ENCODE measurements at regions not wholly inside any gene's neighbourhood (a gene's known extent, or its start where the extent isn't known, plus 50 kb on each side); places are given as distances from the start of the nearest gene placed in this dataset.

DNA sequence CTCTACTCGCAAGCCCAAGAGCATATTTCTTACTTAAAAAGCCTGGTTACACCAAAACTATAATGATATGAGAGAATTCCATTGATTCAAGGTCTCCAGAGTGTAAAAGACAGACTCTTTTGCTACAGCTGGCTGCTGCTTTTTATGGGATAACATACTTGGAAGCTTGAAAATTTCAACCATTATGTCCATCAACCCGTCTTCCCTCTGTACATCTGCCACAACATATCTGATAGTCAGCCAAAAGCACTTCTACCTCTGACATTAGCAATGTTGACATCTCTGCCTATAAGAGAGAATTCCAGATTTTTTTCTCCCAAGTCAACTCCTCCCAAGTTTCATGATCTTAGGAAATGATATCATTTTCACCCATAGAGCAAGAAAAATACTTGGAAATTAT lies 54.4 kb upstream of the IQCM start:
- Histone ChIP-seq H3K4me3 (ENCODE audit: extremely low read depth, insufficient read depth, low read length, poor library complexity, severe bottlenecking) (no peak overlapping the region), H3K36me3 (ENCODE audit: control insufficient read depth, insufficient read depth, low read length) (no peaks in the 10 kb centered on the region), H3K27ac (ENCODE audit: low read depth, low read length, severe bottlenecking) (no peak overlapping the region), H3K9me3 (ENCODE audit: control insufficient read depth, low read length) (no peaks in the 10 kb centered on the region), H3K4me1 (ENCODE audit: control insufficient read depth, insufficient read depth, low read length, poor library complexity, severe bottlenecking) (no peaks in the 10 kb centered on the region)
- WGBS, 2 experiments (ENCODE audit: insufficient coverage in 2 of 2) = 86 to 89% methylated on average over 1 of the region's 2 CpGs

DNA sequence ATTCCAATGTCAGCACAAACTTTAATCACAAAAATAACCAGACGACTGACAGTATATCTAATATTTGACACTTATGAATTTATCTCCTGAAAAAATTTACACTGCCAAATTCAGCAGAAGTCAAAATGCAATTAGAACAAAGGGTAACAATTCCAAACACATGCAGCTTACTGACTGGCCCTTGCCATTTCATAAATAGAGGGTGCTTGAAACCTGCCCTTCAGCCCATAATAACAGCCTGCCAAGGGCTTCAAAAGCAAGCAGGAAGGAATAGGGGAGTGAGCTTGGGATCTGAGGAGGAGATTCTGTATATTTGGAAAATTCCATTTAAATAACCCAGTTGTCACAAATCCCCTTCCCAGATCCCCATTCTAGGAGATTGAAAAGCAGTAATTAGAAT lies 66.1 kb upstream of the IQCM start:
- H3K4me1 ChIP-seq (ENCODE audit: control insufficient read depth, insufficient read depth, low read length, poor library complexity, severe bottlenecking) = peaks cover 11% of the 10 kb centered on the region
- no peak overlapping the region for H3K27ac ChIP-seq (ENCODE audit: low read depth, low read length, severe bottlenecking)
- no peaks in the 10 kb centered on the region for H3K36me3 ChIP-seq (ENCODE audit: control insufficient read depth, insufficient read depth, low read length)
- H3K9me3 ChIP-seq (ENCODE audit: control insufficient read depth, low read length) = no peaks in the 10 kb centered on the region
- 60% methylated on average over 1 of the region's 1 CpG for WGBS, 2 experiments (ENCODE audit: insufficient coverage in 2 of 2)
- no peak overlapping the region for H3K4me3 ChIP-seq (ENCODE audit: extremely low read depth, insufficient read depth, low read length, poor library complexity, severe bottlenecking)

DNA sequence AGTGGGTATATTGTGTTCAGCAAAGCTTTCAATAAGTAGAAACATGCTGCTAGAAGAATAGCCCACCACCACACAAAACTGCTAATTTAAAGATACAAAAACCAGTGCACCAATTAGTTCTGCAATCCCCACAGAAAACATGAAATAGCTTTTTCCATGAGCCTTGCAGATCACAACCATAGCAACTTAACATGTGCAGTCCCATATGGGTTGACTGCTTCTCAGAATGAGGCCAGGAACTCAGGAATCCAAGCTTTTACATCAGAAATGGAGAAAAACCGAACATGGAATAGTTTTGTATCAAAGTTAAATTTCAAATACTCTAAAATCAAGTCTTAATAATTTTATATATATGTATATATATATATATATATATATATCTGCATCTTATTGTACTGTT lies 66.6 kb upstream of the IQCM start:
- Histone ChIP-seq H3K9me3 (ENCODE audit: control insufficient read depth, low read length) (no peaks in the 10 kb centered on the region), H3K27ac (ENCODE audit: low read depth, low read length, severe bottlenecking) (no peak overlapping the region), H3K36me3 (ENCODE audit: control insufficient read depth, insufficient read depth, low read length) (no peaks in the 10 kb centered on the region), H3K4me3 (ENCODE audit: extremely low read depth, insufficient read depth, low read length, poor library complexity, severe bottlenecking) (no peak overlapping the region), H3K4me1 (ENCODE audit: control insufficient read depth, insufficient read depth, low read length, poor library complexity, severe bottlenecking) (peaks cover 11% of the 10 kb centered on the region)
- WGBS, 2 experiments (ENCODE audit: insufficient coverage in 2 of 2) = no CpG with 5 or more reads among the region's 1 CpG

GRCh38 chr4:149884046-149884445 lies 68.4 kb upstream of the IQCM start:
- Histone ChIP-seq H3K36me3 (ENCODE audit: control insufficient read depth, insufficient read depth, low read length) (no peaks in the 10 kb centered on the region), H3K27ac (ENCODE audit: low read depth, low read length, severe bottlenecking) (no peak overlapping the region), H3K4me3 (ENCODE audit: extremely low read depth, insufficient read depth, low read length, poor library complexity, severe bottlenecking) (no peak overlapping the region), H3K9me3 (ENCODE audit: control insufficient read depth, low read length) (no peaks in the 10 kb centered on the region), H3K4me1 (ENCODE audit: control insufficient read depth, insufficient read depth, low read length, poor library complexity, severe bottlenecking) (peaks cover 11% of the 10 kb centered on the region)
- WGBS, 2 experiments (ENCODE audit: insufficient coverage in 2 of 2) = 98 to 100% methylated on average over 5 to 6 of the region's 6 CpGs

DNA sequence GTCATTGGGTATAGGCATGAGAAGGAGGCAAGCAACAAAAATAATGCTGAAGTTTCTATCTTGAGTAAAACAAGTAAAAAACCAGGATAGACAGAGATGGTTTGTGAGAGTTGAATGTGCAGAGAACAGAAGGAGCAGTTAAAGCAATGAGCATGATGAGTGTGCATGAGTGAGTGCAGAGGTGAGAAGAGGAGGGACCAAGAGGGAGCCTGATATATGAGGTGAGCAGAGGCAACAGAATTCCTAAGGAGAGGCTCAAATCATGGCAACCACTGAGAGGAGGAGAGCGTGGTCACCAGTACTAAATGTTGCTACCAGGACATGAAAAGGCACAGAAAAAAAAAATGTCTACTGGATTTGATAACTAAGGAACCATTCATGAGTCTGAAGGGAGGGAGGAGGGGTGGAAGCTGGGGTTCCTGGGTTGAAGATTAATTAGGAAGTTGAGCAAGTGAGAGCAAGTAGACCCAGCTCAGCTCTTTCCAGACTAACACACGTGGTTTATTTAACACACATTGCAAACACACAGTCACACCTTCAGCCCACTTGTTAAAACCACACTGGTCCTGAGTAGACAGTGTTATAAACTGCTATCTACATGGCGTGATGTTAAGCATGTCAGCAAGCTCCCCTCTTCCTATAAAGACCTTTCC lies 69.0 kb upstream of the IQCM start:
- no peak overlapping the region for H3K27ac ChIP-seq (ENCODE audit: low read depth, low read length, severe bottlenecking)
- peaks cover 11% of the 10 kb centered on the region for H3K4me1 ChIP-seq (ENCODE audit: control insufficient read depth, insufficient read depth, low read length, poor library complexity, severe bottlenecking)

GRCh38 chr4:149885896-149886295 lies 70.3 kb upstream of the IQCM start:
- Histone ChIP-seq H3K36me3 (ENCODE audit: control insufficient read depth, insufficient read depth, low read length) (no peaks in the 10 kb centered on the region), H3K4me1 (ENCODE audit: control insufficient read depth, insufficient read depth, low read length, poor library complexity, severe bottlenecking) (peaks cover 11% of the 10 kb centered on the region), H3K27ac (ENCODE audit: low read depth, low read length, severe bottlenecking) (no peak overlapping the region), H3K4me3 (ENCODE audit: extremely low read depth, insufficient read depth, low read length, poor library complexity, severe bottlenecking) (no peak overlapping the region), H3K9me3 (ENCODE audit: control insufficient read depth, low read length) (no peaks in the 10 kb centered on the region)

More for the DNA sequence above, 69.0 kb upstream of the IQCM start:
- Histone ChIP-seq H3K36me3 (ENCODE audit: control insufficient read depth, insufficient read depth, low read length) (no peaks in the 10 kb centered on the region), H3K4me3 (ENCODE audit: extremely low read depth, insufficient read depth, low read length, poor library complexity, severe bottlenecking) (no peak overlapping the region), H3K9me3 (ENCODE audit: control insufficient read depth, low read length) (no peaks in the 10 kb centered on the region)
- 75 to 90% methylated on average over 2 of the region's 3 CpGs for WGBS, 2 experiments (ENCODE audit: insufficient coverage in 2 of 2)

- Histone ChIP-seq H3K36me3 (ENCODE audit: control insufficient read depth, insufficient read depth, low read length) (no peaks in the 10 kb centered on the region), H3K4me1 (ENCODE audit: control insufficient read depth, insufficient read depth, low read length, poor library complexity, severe bottlenecking) (peaks cover 11% of the 10 kb centered on the region)
- 95 to 100% methylated on average over 3 of the region's 3 CpGs for WGBS, 2 experiments (ENCODE audit: insufficient coverage in 2 of 2)
Measured at GRCh38 chr4:149886786-149887490, 71.3 kb upstream of the IQCM start.

DNA sequence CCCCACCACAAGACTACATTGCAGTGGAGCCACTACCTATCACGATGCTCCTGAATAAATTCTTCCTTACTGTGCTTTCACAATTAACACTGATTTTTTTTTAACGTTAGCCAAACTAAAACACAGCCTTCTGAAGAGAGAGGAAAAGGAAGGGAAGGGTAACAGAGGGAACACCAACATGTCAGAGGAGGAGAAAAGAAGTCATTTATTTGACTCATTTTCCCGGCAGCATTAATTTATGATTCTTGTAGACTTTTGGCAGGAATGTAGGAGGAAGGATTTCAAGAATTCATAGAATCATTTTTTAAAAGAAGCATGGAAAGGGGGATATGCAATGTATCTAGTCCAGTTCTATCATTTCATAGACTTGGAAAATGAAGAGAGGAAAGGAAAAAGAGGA lies 74.3 kb upstream of the IQCM start:
- Histone ChIP-seq H3K4me1 (ENCODE audit: control insufficient read depth, insufficient read depth, low read length, poor library complexity, severe bottlenecking) (peaks cover 8% of the 10 kb centered on the region), H3K4me3 (ENCODE audit: extremely low read depth, insufficient read depth, low read length, poor library complexity, severe bottlenecking) (no peak overlapping the region), H3K27ac (ENCODE audit: low read depth, low read length, severe bottlenecking) (no peak overlapping the region), H3K36me3 (ENCODE audit: control insufficient read depth, insufficient read depth, low read length) (no peaks in the 10 kb centered on the region), H3K9me3 (ENCODE audit: control insufficient read depth, low read length) (no peaks in the 10 kb centered on the region)
- 100% methylated on average over 2 of the region's 3 CpGs; no CpG with 5 or more reads in 1 of the 2 experiments for whole genome bisulfite sequencing, 2 experiments (ENCODE audit: insufficient coverage in 2 of 2)

More at GRCh38 chr4:149886786-149887490, 71.3 kb upstream of the IQCM start:
- no peak overlapping the region for H3K27ac ChIP-seq (ENCODE audit: low read depth, low read length, severe bottlenecking)
- H3K9me3 ChIP-seq (ENCODE audit: control insufficient read depth, low read length) = no peaks in the 10 kb centered on the region
- H3K4me3 ChIP-seq (ENCODE audit: extremely low read depth, insufficient read depth, low read length, poor library complexity, severe bottlenecking) = no peak overlapping the region

DNA sequence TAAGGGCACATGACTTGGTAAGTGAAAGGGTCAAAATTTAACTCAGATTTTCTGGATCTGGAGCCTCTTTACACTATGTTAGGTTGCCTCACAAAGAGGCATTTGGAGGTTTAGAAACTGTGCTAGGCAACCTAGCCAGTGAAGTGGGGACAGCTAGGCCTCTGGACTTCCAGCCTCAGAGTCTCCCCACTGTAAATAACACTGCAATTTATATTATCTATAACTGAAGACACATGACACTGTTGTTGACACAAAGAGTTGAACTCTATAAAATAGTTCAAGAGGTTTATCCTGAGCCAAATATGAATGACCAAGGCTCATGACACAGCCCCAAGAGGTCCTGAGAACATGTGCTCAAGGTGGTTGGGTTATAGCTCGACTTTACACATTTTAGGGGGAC lies 74.9 kb upstream of the IQCM start:
- Histone ChIP-seq H3K4me3 (ENCODE audit: extremely low read depth, insufficient read depth, low read length, poor library complexity, severe bottlenecking) (no peak overlapping the region), H3K4me1 (ENCODE audit: control insufficient read depth, insufficient read depth, low read length, poor library complexity, severe bottlenecking) (peaks cover 6% of the 10 kb centered on the region), H3K36me3 (ENCODE audit: control insufficient read depth, insufficient read depth, low read length) (no peaks in the 10 kb centered on the region), H3K9me3 (ENCODE audit: control insufficient read depth, low read length) (no peaks in the 10 kb centered on the region), H3K27ac (ENCODE audit: low read depth, low read length, severe bottlenecking) (no peak overlapping the region)
- WGBS, 2 experiments (ENCODE audit: insufficient coverage in 2 of 2) = 91% methylated on average over 1 of the region's 1 CpG; no CpG with 5 or more reads in 1 of the 2 experiments

- WGBS, 2 experiments (ENCODE audit: insufficient coverage in 2 of 2) = no CpG with 5 or more reads among the region's 1 CpG
- peaks cover 2% of the 10 kb centered on the region for H3K4me1 ChIP-seq (ENCODE audit: control insufficient read depth, insufficient read depth, low read length, poor library complexity, severe bottlenecking)
- no peak overlapping the region for H3K4me3 ChIP-seq (ENCODE audit: extremely low read depth, insufficient read depth, low read length, poor library complexity, severe bottlenecking)
Measured at GRCh38 chr4:149891426-149891825, 75.8 kb upstream of the IQCM start.

GRCh38 chr4:149896432-149896831 lies 80.8 kb upstream of the IQCM start:
- no CpG with 5 or more reads among the region's 1 CpG for whole genome bisulfite sequencing, 2 experiments (ENCODE audit: insufficient coverage in 2 of 2)
- Histone ChIP-seq H3K4me1 (ENCODE audit: control insufficient read depth, insufficient read depth, low read length, poor library complexity, severe bottlenecking) (no peaks in the 10 kb centered on the region), H3K4me3 (ENCODE audit: extremely low read depth, insufficient read depth, low read length, poor library complexity, severe bottlenecking) (no peak overlapping the region), H3K9me3 (ENCODE audit: control insufficient read depth, low read length) (no peaks in the 10 kb centered on the region), H3K27ac (ENCODE audit: low read depth, low read length, severe bottlenecking) (no peak overlapping the region), H3K36me3 (ENCODE audit: control insufficient read depth, insufficient read depth, low read length) (no peaks in the 10 kb centered on the region)

More at GRCh38 chr4:149891426-149891825, 75.8 kb upstream of the IQCM start:
- H3K36me3 ChIP-seq (ENCODE audit: control insufficient read depth, insufficient read depth, low read length) = no peaks in the 10 kb centered on the region
- no peak overlapping the region for H3K27ac ChIP-seq (ENCODE audit: low read depth, low read length, severe bottlenecking)
- H3K9me3 ChIP-seq (ENCODE audit: control insufficient read depth, low read length) = no peaks in the 10 kb centered on the region
